Inflammatory macrophage treated with lipopolysaccharide for 4 hours (primary cell): ENCODE measurements at regions not wholly inside any gene's neighbourhood (a gene's known extent, or its start where the extent isn't known, plus 50 kb on each side); places are given as distances from the start of the nearest gene placed in this dataset.

Source experiments
- DNase-seq: peaks from one replicate; pipeline ENCODE4 v3.0.0-alpha.2; 2020

- DNase-seq = no peak
These were observed 263.4 kb downstream of the HHIPL2 start for GRCh38 chr1:222284466-222284865.

GRCh38 chr1:222283147-222283768 is 264.6 kb downstream of the HHIPL2 start:
- no peak for DNase-seq

DNA sequence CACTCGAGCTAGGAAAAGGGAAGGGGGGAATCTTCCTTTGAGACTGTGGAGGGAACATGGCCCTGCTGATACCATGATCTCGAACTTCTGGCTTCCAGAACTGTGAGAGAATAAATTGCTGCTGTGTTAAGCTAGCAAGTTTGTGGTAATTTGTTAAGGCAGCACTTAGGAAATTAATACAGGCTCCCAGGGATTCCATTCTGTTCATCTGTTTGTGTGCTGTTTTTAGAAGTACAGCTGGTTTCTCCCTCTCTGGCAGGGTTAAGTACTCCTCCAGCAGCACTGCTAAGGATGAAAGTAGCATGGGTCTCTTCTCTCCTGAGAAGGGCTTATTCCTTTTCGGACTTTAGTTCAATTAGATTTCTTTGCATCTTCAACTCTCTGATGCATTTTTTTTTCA is 268.3 kb downstream of the HHIPL2 start:
- DNase-seq = no peak

DNA sequence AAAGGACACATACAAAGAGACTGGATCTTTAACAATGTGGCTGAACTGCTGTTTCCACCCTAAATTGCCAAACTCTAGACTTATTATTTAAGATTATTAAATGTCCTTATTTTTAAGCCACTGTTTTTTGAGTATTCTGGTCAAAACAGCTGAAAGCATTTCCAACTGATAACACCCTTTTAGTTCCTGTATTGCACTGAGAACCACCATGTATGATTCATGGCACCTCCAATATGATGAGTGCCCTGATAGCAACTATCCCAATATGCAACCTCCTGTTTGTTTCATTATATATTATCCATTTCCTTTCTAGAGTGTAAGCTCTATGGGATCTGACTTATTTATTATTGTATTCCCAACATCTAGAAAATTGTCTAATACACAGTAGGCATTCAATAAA is 269.4 kb downstream of the HHIPL2 start:
- no peak for DNase-seq

GRCh38 chr1:222275729-222276465 is 272.0 kb downstream of the HHIPL2 start:
- no peak for DNase-seq

GRCh38 chr1:222275001-222275728 is 272.7 kb downstream of the HHIPL2 start:
- no peak for DNase-seq

DNA sequence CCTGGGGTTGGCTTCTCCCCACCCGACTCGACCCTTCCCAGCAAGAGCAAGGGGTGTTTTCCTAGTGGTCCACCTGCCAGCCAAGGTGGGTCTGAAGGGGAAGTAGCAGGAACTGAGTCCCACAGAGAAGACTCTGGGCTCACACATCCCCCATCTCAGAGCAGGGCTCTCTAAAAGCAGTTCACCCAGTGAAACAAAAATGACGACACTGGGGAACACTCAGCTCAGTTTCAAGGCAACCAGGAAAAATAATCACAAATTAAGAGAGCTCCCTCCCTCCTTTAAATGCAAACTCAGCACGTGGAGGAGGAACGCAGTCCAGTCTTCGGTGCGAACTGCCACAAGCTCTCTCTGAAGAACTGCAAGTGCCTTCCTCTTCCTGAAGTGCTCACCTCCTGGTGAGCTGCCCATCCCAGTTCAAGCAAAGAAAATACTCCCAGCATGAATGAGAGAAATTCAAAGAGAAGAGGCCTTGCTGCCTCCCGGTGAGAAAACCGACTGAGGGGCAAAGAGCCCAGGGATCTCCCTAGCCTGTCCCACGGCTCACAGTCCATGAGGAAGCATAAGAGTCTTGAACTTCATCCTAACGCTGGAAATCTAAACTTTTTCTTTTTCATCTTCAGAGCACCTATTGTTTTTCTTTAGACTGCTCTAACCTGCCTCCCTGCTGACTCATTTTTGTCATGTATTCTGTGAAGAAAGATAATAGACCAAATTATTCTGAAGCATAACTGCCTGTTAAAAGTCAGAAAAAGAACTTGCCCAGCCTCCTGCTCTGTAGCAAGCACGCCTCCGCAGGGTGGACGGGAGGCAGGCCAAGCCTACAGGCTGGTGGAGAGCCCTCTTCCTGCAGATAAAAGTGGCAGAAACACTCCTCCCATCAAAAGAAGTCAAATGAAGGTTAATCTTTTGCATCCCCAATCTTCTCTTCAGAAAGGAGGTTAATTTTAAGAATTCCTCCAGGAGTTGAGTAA is 281.4 kb downstream of the HHIPL2 start:
- no peak for DNase-seq

DNA sequence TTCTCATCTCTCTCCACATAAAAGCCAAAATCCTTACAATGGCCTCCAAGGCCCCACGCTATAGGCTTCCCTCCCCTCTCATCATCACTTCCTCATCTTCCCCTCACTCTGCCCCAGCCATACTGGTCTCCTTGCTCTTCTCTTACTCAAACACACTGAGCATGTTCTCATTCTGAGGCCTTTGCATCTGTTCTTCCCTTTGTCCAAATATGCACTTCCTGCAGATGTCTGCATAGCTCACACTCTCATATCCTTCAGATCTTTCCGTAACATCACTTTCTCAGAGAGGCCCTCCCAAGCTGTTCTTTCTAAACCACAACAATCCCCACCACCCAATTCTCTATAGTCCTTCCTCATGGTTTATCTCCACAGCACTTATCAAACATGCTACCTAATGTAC is 284.1 kb downstream of the HHIPL2 start:
- DNase-seq = no peak

GRCh38 chr1:222257027-222257426 is 290.9 kb downstream of the HHIPL2 start:
- DNase-seq = no peak

GRCh38 chr1:222256058-222256457 is 291.8 kb downstream of the HHIPL2 start:
- DNase-seq = no peak

DNA sequence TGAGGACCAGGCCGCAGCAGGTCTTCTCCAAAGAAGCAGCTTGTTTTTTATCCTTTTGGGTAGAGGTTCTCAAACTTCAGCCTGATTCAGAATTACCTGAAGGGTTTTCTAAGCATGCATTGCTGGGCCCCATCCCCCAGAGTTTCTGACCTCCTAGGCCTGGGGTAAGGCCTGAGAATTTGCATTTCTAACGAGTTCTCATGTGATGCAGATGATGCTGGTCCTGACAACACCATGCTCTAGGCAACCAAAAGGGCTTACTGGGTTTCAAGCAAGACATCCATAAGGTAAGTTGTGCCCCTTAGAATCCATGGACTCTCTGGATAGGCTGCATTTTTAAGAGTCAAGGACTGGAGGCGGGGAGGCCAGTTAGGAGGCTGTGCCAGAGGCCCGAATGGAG is 295.1 kb downstream of the HHIPL2 start:
- no peak for DNase-seq

DNA sequence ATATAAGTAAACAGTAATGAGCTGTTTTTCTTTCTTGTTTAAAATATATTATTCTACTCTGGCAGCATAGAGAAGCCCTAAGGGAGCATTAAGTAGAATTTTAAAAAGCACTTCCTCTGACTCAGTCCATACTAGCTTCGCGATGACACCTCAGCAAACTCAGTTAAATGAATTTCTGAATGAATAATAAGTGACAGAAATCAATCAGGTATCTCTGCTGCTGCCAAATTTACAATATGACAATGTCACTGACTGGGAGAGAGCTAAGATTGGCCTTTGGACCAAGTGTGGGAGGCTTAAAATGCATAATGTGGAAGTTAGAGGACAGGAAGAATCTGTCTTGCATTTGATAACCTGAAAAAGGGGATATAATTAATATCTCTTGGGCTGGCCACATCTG is 296.1 kb downstream of the HHIPL2 start:
- DNase-seq = no peak

GRCh38 chr1:222250376-222250775 is 297.5 kb downstream of the HHIPL2 start:
- no peak for DNase-seq

- DNase-seq = no peak
These were observed 300.0 kb downstream of the HHIPL2 start for GRCh38 chr1:222247811-222248310.

DNA sequence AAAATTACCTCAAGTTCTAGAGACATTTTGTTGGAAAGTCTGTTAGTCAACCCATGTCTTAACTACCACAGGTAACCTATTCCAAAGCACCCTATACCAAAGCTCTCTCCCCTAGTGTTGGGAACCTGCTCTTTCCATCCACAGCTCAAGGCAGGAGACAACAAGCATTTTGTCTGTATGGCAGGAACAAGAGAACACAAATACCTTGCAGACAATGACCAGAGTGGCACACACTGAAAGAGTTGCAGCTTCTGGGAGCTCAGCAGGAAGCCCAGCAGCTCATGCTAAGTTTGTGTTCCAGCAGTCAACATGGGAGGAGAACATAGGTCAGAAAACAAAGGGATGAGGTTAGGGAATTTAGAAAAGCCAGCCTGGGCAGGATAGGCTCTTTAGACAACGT is 300.8 kb downstream of the HHIPL2 start:
- DNase-seq = no peak

DNA sequence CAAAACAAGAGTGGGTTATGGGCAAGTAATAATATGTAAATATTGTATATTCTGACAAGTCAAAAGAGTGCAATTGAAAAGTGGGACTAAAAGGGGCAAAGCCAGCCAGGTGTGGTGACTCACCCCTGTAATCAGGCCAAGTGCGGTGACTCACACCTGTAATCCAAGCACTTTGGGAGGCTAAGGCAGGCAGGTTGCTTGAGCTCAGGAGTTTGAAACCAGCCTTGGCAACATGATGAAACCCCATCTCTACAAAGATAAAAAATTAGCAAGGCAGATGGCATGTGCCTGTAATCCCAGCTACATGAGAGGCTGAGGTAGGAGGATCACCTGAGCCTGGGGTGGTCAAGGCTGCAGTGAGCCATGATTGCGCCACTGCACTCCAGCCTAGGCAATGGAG is 304.0 kb downstream of the HHIPL2 start:
- no peak for DNase-seq

DNA sequence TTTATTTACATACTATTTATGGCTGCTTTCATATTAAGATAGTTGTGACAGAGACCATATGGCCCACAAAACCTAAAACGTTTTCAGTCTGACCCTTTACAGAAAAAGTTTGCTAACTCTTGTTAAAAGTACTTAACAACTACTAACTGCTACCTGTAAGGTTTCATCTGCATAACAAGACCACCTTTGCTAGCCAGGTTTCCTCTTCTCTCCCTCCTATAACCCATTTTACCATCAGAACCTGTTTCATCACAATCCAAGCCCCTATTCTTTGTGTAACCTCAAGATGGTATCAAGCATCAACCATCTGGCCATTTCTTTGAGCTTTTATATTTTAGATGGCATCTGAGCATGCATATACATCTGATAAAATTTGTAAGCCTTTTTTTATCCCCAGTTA is 305.4 kb downstream of the HHIPL2 start:
- DNase-seq = no peak

- DNase-seq = no peak
These were observed 306.5 kb downstream of the HHIPL2 start for GRCh38 chr1:222241410-222241809.

- no peak for DNase-seq
These were observed 307.2 kb downstream of the HHIPL2 start for GRCh38 chr1:222240536-222241181.

- DNase-seq = no peak
These were observed 308.8 kb downstream of the HHIPL2 start for GRCh38 chr1:222239130-222239529.

DNA sequence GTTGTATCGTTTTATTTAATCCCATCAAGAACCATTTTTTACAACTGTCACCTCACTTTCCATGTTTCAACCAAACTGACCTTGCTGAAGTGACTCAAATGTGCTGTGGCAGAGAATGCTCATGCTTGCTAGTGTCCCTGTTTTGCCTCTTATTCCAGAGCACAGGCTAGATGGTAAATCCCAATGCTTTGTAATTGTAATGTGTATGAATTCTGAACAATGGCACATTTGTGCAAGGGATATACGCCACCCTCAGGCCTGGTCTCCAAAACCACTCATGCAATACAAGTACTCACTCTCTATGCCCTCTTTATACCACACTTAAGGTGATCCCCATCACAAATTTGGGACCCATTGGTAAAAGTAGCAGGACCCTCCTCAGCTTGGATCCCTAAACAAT is 313.6 kb downstream of the HHIPL2 start:
- no peak for DNase-seq
